PC-3 (cell line): ENCODE measurements at regions not wholly inside any gene's neighbourhood (a gene's known extent, or its start where the extent isn't known, plus 50 kb on each side); places are given as distances from the start of the nearest gene placed in this dataset.
"Not testable (repeated sequence)": the region's sequence is repeated elsewhere in the genome, so short reads cannot be mapped to it uniquely, and the experiment has no call there.

Experiments used
- CTCF ChIP-seq: fragments of 300-600 bp; sonication (generic); conservative IDR thresholded peaks from 2 replicates; pipeline ENCODE4 v1.5.1; 2017; ENCODE audit warnings: antibody characterized with exemption, low read depth, mild to moderate bottlenecking, low read length
- EZH2 ChIP-seq: fragments of 300-600 bp; sonication (generic); IDR thresholded peaks from one replicate; pipeline ENCODE4 v1.6.1; 2017; ENCODE audit warnings: antibody characterized with exemption, mild to moderate bottlenecking, low read length; ENCODE audit not compliant: unreplicated experiment
- EZH2phosphoT487 ChIP-seq: fragments of 300-600 bp; sonication (generic); IDR thresholded peaks from 2 replicates; pipeline ENCODE4 v1.6.1; 2018; ENCODE audit warnings: mild to moderate bottlenecking, antibody characterized with exemption, low read length, borderline replicate concordance

GRCh38 chr9:39534897-39535296, 179.4 kb downstream of the SPATA31A1 start:
- TF ChIP-seq CTCF, EZH2, EZH2phosphoT487: not testable (repeated sequence)
